Hematopoietic multipotent progenitor cell treated with erythropoietin and hydrocortisone succinate and interleukin-3 and kit ligand, for 17 days (in vitro differentiated cells): ENCODE measurements at regions not wholly inside any gene's neighbourhood (a gene's known extent, or its start where the extent isn't known, plus 50 kb on each side); places are given as distances from the start of the nearest gene placed in this dataset.
"Not testable (repeated sequence)": the region's sequence is repeated elsewhere in the genome, so short reads cannot be mapped to it uniquely, and the experiment has no call there.

Experiments used
- DNase-seq: peaks from one replicate; pipeline ENCODE4 v3.0.0-alpha.2; 2015; ENCODE audit warnings: low spot score

DNA sequence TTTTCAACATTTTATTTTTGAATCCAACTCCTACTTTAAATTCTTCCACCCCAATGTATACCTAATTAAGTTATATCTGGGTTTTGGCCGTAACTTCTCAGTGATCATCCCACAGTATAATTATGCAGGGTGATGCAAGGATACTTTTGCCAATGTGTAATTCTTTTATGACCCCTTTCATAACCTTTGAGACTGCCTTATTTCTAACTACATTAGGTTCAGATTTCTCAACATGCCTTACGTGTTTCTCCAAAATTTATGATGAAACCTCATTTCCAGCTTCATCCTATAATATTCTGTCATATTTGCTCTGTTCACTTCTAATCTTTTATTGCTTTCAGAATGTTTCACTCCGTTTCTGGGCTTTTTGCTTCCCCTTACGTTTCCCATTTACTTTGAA is 1229.6 kb upstream of the ALCAM start:
- no peak for DNase-seq

GRCh38 chr3:104145164-104145563 is 1221.5 kb upstream of the ALCAM start:
- no peak for DNase-seq

DNA sequence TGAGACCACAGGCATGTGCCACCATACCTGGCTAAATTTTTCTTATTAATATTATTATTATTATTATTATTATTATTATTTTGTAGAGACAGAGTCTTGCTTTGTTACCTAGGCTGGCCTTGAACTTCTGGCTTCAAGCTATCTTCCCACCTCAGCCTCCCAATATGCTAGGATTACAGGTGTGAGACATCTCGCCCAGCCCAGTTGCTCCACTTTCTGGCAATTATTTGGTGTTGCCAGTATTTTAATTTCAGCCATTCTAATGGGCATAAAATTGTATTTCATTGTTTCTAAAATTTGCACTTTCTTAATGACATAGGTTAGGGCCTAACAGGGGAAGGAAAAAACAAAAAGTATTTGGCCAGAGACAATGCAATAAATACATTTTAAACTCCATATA is 1217.6 kb upstream of the ALCAM start:
- no peak for DNase-seq

DNA sequence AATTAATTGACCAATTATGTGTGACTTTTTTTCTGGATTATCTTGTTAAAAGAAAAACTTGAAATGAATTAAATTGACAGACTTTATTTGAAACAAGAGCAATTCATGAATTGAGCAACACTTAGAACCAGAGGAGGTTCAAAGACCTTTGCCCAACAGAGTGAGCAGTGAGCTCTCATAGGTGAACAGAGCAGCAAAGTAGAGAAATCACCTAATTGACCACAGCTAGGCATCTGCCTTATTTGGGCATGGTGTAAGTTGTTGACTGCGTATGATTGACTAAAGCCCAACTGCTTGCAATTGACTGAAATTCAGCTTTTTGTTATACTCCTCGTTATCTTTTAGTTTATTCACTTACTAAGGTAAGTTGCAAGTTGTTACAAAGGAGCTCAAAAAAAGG is 1216.0 kb upstream of the ALCAM start:
- no peak for DNase-seq

- no peak for DNase-seq
These were observed 1211.8 kb upstream of the ALCAM start for GRCh38 chr3:104154896-104155295.

DNA sequence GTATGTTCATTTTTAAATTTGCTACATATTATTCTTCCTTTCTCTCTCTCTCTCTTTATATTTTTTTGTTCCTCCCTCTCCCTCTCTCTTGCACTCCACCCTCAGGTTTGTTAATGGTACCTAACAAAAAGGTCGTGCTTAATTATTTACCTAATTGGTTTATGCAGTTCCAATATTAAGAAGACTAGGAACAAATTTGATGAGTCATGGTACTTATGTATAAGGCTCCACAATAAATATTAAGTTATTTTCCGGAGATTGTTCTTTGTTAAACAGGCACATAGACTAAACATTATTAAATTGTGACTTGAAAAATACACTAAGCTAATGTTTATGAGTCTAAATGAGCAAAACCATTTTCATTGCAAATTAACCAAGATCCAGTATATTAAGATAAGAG is 1200.8 kb upstream of the ALCAM start:
- DNase-seq, result no peak

GRCh38 chr3:104168386-104168785 is 1198.3 kb upstream of the ALCAM start:
- DNase-seq, result no peak

DNA sequence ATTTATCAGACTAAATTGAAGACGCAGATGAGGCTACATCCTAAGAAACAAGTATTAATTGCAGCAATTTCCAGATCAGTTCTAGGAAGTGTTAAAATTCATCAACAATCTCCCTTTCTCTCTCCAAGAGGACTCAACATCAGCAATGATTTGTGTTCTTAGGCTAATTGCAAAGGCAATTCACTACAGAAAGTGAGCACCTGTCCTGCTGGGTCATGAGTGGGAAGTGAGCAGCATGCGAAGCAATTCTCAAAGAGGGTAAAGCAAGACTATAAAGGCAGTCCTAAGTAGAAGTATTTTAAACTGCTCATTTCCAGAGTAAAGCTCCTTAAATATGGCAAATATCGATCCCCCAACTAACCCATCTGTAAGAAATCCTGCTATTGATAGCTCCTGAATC is 1191.0 kb upstream of the ALCAM start:
- no peak for DNase-seq

DNA sequence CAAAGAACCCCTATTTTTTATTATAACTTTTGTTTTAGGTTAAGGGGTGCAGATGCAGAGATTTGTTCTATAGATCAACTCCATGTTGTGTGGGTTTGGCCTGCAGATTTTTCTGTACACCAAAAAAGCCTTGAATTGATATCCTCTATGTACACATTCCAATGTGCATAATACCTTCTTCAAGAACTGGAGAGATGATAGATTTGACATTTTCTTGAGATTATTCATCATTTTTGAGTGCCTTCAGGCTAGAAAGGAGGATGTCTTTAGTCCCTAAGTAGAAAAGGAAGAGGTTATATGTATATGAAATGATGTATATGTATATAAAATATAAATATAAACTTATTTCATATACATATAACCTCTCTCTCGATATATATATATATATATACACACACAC is 1190.0 kb upstream of the ALCAM start:
- no peak for DNase-seq

- no peak for DNase-seq
These were observed 1188.0 kb upstream of the ALCAM start for GRCh38 chr3:104178680-104179079.

- no peak for DNase-seq
These were observed 1185.8 kb upstream of the ALCAM start for GRCh38 chr3:104180906-104181305.

- DNase-seq, result no peak
These were observed 1176.0 kb upstream of the ALCAM start for GRCh38 chr3:104190681-104191080.

DNA sequence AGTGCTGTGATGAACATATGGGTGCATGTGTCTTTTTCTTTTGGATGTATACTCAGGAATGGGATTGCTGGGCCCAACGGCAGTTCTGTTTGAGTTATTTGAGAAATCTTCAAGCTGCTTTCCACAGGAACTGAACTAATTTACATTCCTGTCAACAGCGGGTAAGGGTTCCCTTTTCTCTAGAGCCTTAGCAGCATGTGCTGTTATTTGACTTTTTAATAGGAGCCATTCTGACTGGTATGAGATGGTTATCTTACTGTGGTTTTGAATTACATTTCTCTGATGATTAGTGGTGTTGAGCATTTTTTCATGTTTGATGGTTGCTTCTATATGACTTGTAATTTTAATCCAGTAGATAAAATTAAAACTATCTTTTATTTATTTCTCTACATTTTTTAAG is 1168.6 kb upstream of the ALCAM start:
- DNase-seq, result no peak

DNA sequence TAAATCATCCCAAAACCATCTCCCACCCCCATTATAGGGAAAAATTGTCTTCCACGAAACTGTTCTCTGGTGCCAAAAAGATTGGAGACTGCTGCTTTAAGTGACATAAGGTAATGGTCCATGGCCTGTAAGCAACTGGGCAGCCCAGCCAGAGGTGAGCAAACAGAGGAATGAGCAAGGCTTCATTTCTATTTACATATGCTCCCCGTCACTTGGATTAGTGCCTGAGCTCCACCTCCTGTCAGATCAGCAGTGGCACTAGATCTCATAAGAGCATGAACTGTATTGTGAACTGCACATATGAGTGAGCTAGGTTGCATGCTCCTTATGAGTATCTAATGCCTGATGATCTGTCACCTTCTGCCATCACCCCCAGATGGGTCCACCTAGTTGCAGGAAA is 1159.8 kb upstream of the ALCAM start:
- DNase-seq, result no peak

- no peak for DNase-seq
These were observed 1152.4 kb upstream of the ALCAM start for GRCh38 chr3:104214277-104214676.

DNA sequence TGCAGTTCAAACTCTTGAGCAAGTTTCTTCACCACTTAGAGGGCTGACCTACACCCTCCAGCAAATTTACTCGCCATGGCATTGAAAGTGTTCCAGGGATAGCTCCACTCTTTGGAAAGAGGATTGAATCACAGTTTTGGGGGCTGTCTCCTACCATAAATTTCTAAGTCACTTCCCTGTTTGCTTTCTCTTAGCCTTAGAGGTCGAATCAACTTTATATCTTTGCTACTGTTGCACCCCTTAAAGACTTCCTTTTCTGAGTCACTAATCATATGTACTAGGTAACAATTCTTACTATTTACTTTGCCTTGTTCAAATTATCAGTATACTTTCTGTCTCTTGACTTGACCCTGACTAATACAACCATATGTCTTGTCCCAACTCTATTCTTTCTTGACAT is 1151.8 kb upstream of the ALCAM start:
- DNase-seq, result no peak

- DNase-seq, result not testable (repeated sequence)
These were observed 1147.7 kb upstream of the ALCAM start for GRCh38 chr3:104219046-104219445.

DNA sequence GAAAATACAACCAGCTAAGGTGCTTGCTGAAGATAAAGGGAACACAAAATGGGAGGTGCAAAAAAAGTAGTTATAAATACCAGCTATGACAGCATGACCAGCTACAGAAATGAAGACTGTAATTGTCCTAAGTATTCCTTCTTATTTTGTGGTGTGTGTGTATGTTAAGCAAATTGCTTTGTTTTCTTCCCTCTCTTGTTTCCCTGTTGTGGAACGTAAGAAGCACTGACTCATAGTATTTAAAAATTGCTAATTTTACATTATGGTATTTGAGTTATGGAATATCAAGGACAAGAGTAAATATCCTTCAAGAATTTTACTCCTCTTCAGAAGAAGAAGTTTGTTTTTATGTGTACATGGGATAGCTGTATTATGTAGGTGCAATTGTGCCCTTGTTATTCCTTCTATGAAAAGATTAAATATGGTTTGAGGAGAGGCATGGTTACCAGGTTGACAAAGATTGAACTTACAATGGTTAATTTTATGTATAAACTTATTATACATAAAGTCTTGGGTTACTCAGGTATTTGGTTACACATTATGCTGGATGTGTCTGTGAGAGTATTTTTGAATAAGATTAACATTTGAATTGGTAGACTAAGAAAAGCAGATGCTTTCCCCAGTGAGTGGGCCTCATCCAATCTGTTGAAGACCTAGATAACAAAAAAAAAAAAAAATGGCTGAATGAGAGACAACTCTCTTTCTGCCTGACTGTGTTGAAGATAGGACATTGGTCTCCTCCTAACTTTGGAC is 1132.1 kb upstream of the ALCAM start:
- no peak for DNase-seq

- DNase-seq, result no peak
These were observed 1122.0 kb upstream of the ALCAM start for GRCh38 chr3:104244680-104245220.

- DNase-seq, result no peak
These were observed 1121.4 kb upstream of the ALCAM start for GRCh38 chr3:104245261-104245660.

DNA sequence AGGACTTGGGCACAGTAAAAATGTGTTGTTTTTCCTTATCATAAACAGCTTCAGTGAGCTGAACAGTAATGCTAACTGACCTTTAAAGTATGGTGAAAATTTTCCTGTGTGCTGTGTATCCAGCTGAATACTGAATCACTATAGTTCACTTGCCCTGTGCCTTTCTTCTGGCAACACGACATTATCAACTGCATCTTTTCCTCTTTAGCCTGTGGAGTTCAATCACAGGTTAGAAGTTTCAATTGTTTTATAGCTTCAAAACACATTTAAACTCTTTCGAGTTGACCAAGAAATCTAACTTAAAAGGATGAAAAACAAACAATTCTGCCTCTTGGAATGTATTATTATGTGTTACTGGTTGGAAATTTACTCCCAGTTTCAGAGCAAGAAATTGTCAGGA is 1120.7 kb upstream of the ALCAM start:
- DNase-seq, result no peak

DNA sequence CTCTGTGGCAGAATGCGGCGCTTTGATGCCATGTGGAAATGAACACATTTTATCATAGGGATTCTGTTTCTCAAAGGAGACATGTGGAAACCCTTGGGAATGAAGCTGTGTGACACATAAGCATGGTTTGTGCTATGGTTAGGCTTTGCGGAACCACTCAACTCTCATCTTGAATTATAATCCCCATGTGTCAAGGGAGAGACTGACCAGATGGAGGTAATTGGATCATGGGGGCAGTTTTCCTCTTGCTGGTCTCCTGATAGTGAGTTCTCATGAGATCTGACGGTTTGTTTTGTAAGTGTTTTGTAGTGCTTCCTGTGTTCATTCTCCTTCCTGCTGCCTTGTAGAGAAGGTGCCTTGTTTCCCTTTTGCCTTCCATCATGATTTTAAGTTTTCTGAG is 1109.2 kb upstream of the ALCAM start:
- no peak for DNase-seq

GRCh38 chr3:104263477-104263876 is 1103.2 kb upstream of the ALCAM start:
- DNase-seq, result no peak

DNA sequence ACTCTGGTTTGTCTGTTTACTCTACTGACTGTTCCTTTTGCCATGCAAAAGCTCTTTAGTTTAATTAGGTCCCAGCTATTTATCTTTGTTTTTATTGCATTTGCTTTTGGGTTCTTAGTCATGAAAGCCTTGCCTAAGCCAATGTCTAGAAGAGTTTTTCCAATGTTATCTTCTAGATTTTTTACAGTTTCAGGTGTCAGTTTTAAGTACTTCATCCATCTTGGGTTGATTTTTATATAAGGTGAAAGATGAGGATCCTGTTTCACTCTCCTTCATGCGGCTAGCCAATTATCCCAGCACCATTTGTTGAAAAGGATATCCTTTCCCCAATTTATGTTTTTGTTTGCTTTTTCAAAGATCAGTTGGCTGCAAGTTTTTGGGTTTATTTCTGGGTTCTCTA is 1100.5 kb upstream of the ALCAM start:
- DNase-seq, result not testable (repeated sequence)
